Lung (tissue), 11 donors: ENCODE measurements at regions not wholly inside any gene's neighbourhood (a gene's known extent, or its start where the extent isn't known, plus 50 kb on each side); places are given as distances from the start of the nearest gene placed in this dataset.

Experiments used
- ATAC-seq: fragments of 200-7000 bp; cut with Tn5 transposase; one replicate; pipeline ENCODE4 v1.9.1; 2020; ENCODE audit warnings: moderate number of reproducible peaks; ENCODE audit not compliant: insufficient read depth, low FRiP score
- DNase-seq, 3 donors: peaks; one replicate each; pipeline ENCODE4 v3.0.0-alpha.2; 2013 to 2017
- H3K27ac ChIP-seq, 2 donors: one replicate each; pipeline ENCODE4 v1.5.1; 2013; ENCODE audit warnings: mild to moderate bottlenecking in 2 of 2, moderate library complexity in 2 of 2, control low read depth in 1 of 2, inconsistent platforms in 1 of 2, low read depth in 1 of 2, low read length in 1 of 2
- H3K27me3 ChIP-seq, 3 donors: one replicate each; pipeline ENCODE4 v1.5.1; 2013; ENCODE audit warnings: low read length in 2 of 3; ENCODE audit not compliant: control insufficient read depth in 3 of 3, insufficient read depth in 3 of 3
- H3K36me3 ChIP-seq, 4 donors: one replicate each; pipeline ENCODE4 v1.5.1; 2013; ENCODE audit warnings: low read length in 4 of 4, mild to moderate bottlenecking in 1 of 4, moderate library complexity in 1 of 4; ENCODE audit not compliant: control insufficient read depth in 4 of 4, insufficient read depth in 4 of 4
- H3K4me1 ChIP-seq, 5 donors: one replicate each; pipeline ENCODE4 v1.5.1; 2013; ENCODE audit warnings: low read length in 5 of 5, mild to moderate bottlenecking in 2 of 5, moderate library complexity in 1 of 5; ENCODE audit not compliant: control insufficient read depth in 5 of 5, insufficient read depth in 5 of 5
- H3K4me3 ChIP-seq: one replicate; pipeline ENCODE4 v1.5.1; 2013; ENCODE audit warnings: mild to moderate bottlenecking, control low read depth, moderate library complexity
- H3K9ac ChIP-seq, 2 donors: one replicate each; pipeline ENCODE4 v1.5.1; 2013; ENCODE audit warnings: low read length in 2 of 2, control low read depth in 1 of 2; ENCODE audit not compliant: insufficient read depth in 1 of 2
- H3K9me3 ChIP-seq, 4 donors: one replicate each; pipeline ENCODE4 v1.5.1; 2013; ENCODE audit warnings: low read length in 3 of 4, mild to moderate bottlenecking in 1 of 4, moderate library complexity in 1 of 4; ENCODE audit not compliant: control insufficient read depth in 4 of 4, insufficient read depth in 3 of 4
- CTCF ChIP-seq: IDR thresholded peaks from 2 replicates; pipeline ENCODE4 v1.5.1; 2012; ENCODE audit warnings: mild to moderate bottlenecking; ENCODE audit errors: control extremely low read depth, extremely low read depth
- WGBS, 2 donors: extraction: QIAGEN DNeasy Blood & Tissue Kit; methylation state at CpG; one replicate each; pipeline ENCODE4 v1.1.7; 2013; 5-methylcytosine and 5-hydroxymethylcytosine counted together
- donor health status: control.
- donor health status: control.
- donor health status: Bipolar disorder and iron deficiency.
- donor health status: healthy.
- donor health status: DM: yes; HTN: yes; CAD: no.

- no peak for ATAC-seq
- Histone ChIP-seq H3K9ac (no peak overlapping the region), H3K4me1 (peaks cover 0 to 18% (median 0%) of the 10 kb centered on the region in 5 donors), H3K27ac (no peak overlapping the region), H3K4me3 (no peak overlapping the region), H3K36me3 (no peaks in the 10 kb centered on the region), H3K27me3 (no peaks in the 10 kb centered on the region), H3K9me3 (peaks cover 0 to 4% (median 2%) of the 10 kb centered on the region in 4 donors)
- DNase-seq: no peak
- WGBS, 2 donors: 77 to 78% methylated on average over 6 of the region's 6 CpGs
- TF ChIP-seq CTCF: no peak
Observed at GRCh38 chr1:54497338-54497737, 50.7 kb upstream of the ACOT11 start.

- no peak overlapping the region for H3K4me3 ChIP-seq
- H3K27ac ChIP-seq: no peak overlapping the region
- DNase-seq (no peak), ATAC-seq (no peak)
- peaks cover 0 to 4% (median 2%) of the 10 kb centered on the region in 4 donors for H3K9me3 ChIP-seq
- H3K4me1 ChIP-seq: peaks cover 0 to 20% (median 0%) of the 10 kb centered on the region in 5 donors
- no peaks in the 10 kb centered on the region for H3K36me3 ChIP-seq
- H3K27me3 ChIP-seq: no peaks in the 10 kb centered on the region
- TF ChIP-seq CTCF: no peak
- 95 to 97% methylated on average over 7 of the region's 7 CpGs for WGBS, 2 donors
- no peak overlapping the region for H3K9ac ChIP-seq
Observed at GRCh38 chr1:54495954-54496353, 52.1 kb upstream of the ACOT11 start.

GRCh38 chr1:54493608-54494007 lies 54.4 kb upstream of the ACOT11 start:
- no peak for TF ChIP-seq CTCF
- Histone ChIP-seq H3K27ac (no peak overlapping the region), H3K4me3 (no peak overlapping the region), H3K27me3 (no peaks in the 10 kb centered on the region), H3K4me1 (peaks cover 0 to 26% (median 2%) of the 10 kb centered on the region in 5 donors), H3K36me3 (no peaks in the 10 kb centered on the region), H3K9ac (no peak overlapping the region), H3K9me3 (peaks cover 0 to 4% (median 2%) of the 10 kb centered on the region in 4 donors)
- no peak for DNase-seq
- no peak for ATAC-seq
- 71 to 78% methylated on average over 2 of the region's 2 CpGs for WGBS, 2 donors
